ENCODE measurements at regions not wholly inside any gene's neighbourhood (a gene's known extent, or its start where the extent isn't known, plus 50 kb on each side); places are given as distances from the start of the nearest gene placed in this dataset.

DNA sequence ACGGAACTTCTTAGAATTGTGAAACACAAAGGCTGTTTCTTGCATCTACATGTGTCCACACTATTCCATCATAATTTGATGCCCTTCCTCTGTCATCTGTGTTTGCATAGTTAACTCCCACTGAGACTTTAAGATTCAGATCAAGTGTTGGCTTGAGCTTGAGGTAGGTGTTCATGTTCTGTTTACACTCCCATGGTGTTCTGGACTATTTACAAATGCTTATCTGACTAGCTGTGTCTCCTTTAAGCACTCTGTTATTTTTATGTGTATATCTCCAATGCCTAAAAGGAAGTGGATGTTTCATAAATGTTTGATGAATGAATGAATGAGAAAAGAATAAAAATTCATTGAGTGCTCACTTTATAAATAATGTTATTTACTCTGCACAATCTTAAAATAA is 622.7 kb downstream of the RAB28 start:
- TF ChIP-seq CTCF (IDR thresholded peaks at IDR 0.05 in 8 of 11, conservative IDR thresholded peaks at IDR 0.05 in 3 of 11) (no peak), POLR2A (IDR thresholded peaks at IDR 0.05) (no peak)
